ENCODE measurements at regions not wholly inside any gene's neighbourhood (a gene's known extent, or its start where the extent isn't known, plus 50 kb on each side); places are given as distances from the start of the nearest gene placed in this dataset.

DNA sequence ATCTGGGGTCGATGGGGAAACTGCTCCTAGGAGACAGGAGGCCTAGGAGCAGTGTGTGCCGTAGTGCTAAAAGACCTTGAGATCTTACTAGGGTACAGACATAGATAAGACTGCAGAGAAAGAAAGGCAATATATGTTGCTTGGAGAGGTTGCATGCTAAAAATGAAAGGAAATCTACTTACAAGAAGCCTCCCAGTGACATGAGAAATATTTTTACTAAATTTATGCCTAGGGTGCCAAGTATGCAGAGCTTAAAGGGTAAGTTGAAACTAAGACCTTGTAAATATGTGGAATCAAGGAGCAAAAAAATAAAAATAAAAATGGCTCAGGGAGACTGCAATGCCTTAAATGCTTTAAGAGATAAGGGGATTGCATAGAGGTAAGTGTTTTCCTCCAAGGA is 74.8 kb downstream of the PDE6H start:
- H4K5ac ChIP-seq (ENCODE audit: low read depth, low read length), result no peak overlapping the region
- H3K9ac ChIP-seq (ENCODE audit: low read depth, low read length), result no peak overlapping the region
- no peak overlapping the region for H3K56ac ChIP-seq (ENCODE audit: extremely low read depth, insufficient read depth, low read length)
- no peak overlapping the region for H4K91ac ChIP-seq (ENCODE audit: insufficient read depth, low read depth, low read length)
- H2BK15ac ChIP-seq (ENCODE audit: low read depth, low read length), result no peak overlapping the region
- 0% methylated on average over 1 of the region's 2 CpGs; no CpG with 5 or more reads in 1 of the 2 experiments for WGBS, 2 experiments (ENCODE audit: extremely low coverage in 2 of 2, insufficient read length in 1 of 2)
- no peak overlapping the region for H3K4ac ChIP-seq (ENCODE audit: low read depth, low read length)
- no peaks in the 10 kb centered on the region for H3K27me3 ChIP-seq (ENCODE audit: control insufficient read depth, insufficient read depth, low read length)
- H3K14ac ChIP-seq (replicated peaks; ENCODE audit: low read depth, low read length), result no peak overlapping the region
- intact Hi-C loops (cut with micrococcal nuclease) (no loop called here), in situ Hi-C loops (cut with MboI; ENCODE audit: low sequenced_read_pairs) (no loop called here), dilution Hi-C loops (cut with HindIII; ENCODE audit: low sequenced_read_pairs, unreplicated experiment) (no loop called here)
- H3K9me3 ChIP-seq (ENCODE audit: control insufficient read depth, insufficient read depth, low read length), result no peaks in the 10 kb centered on the region
- DNase-seq, result no peak
- no TSS peak for BruUV-seq (replicated peaks)
- H2BK120ac ChIP-seq (ENCODE audit: low read depth, low read length), result no peak overlapping the region
- H2AFZ ChIP-seq (replicated peaks; ENCODE audit: low read length, poor library complexity), result no peak overlapping the region
- no peaks in the 10 kb centered on the region for H3K4me1 ChIP-seq (ENCODE audit: control insufficient read depth, insufficient read depth, low read length)
- no peak overlapping the region for H2BK5ac ChIP-seq (ENCODE audit: low read depth, low read length, poor library complexity, severe bottlenecking)
- no peak overlapping the region for H3K23ac ChIP-seq (ENCODE audit: low read depth, low read length)
- no peak overlapping the region for H2AK9ac ChIP-seq (replicated peaks; ENCODE audit: low read depth, low read length, poor library complexity)
- H2AK5ac ChIP-seq (ENCODE audit: low read depth, low read length), result no peak overlapping the region
- no peak overlapping the region for H3K4me2 ChIP-seq (ENCODE audit: low read depth, low read length)
- no peak overlapping the region for H3K4me3 ChIP-seq (ENCODE audit: insufficient read depth, low read depth, low read length)
- no peaks in the 10 kb centered on the region for H3K36me3 ChIP-seq (ENCODE audit: control insufficient read depth, insufficient read depth, low read length)
- no peaks in the 10 kb centered on the region for H4K20me1 ChIP-seq (ENCODE audit: insufficient read depth, low read length)
- no peak overlapping the region for H3K18ac ChIP-seq (ENCODE audit: low read depth, low read length)
- H3K27ac ChIP-seq (ENCODE audit: insufficient read depth, low read length), result no peak overlapping the region
- ATAC-seq (ENCODE audit: low read depth), result no peak
- ChIA-PET CTCF (no interaction called here), POLR2A (ENCODE audit: unreplicated experiment) (no interaction called here)
- H3K9me1 ChIP-seq (ENCODE audit: insufficient read depth, low read length), result no peaks in the 10 kb centered on the region
- no peak overlapping the region for H4K8ac ChIP-seq (ENCODE audit: low read depth in 2 of 2, low read length in 2 of 2)
- H2BK20ac ChIP-seq (ENCODE audit: low read depth, low read length), result no peak overlapping the region
- H3K79me1 ChIP-seq (ENCODE audit: low read depth in 1 of 2, low read length in 2 of 2), result no peaks in the 10 kb centered on the region
- TF ChIP-seq NFE2L2 (IDR thresholded peaks at IDR 0.05; ENCODE audit: low read depth, low read length), result no peak
- TF ChIP-seq CHD1 (IDR thresholded peaks at IDR 0.05; ENCODE audit: low read depth, low read length), result no peak
- TF ChIP-seq RFX5 (IDR thresholded peaks at IDR 0.05; ENCODE audit: low read depth, low read length), result no peak
- no peak for TF ChIP-seq MAFK (IDR thresholded peaks at IDR 0.05; ENCODE audit: low read depth, low read length)
- TF ChIP-seq ELK1 (IDR thresholded peaks at IDR 0.05; ENCODE audit: borderline replicate concordance, low read depth, low read length), result no peak
- TF ChIP-seq CEBPB (IDR thresholded peaks at IDR 0.05; ENCODE audit: low read depth, low read length), result no peak
- TF ChIP-seq POLR2A (IDR thresholded peaks at IDR 0.05; ENCODE audit: low read depth, low read length), result no peak
- TF ChIP-seq MXI1 (IDR thresholded peaks at IDR 0.05; ENCODE audit: borderline replicate concordance, low read depth, low read length), result no peak
- TF ChIP-seq USF2 (IDR thresholded peaks at IDR 0.05; ENCODE audit: low read depth, low read length), result no peak
- TF ChIP-seq BHLHE40 (IDR thresholded peaks at IDR 0.05; ENCODE audit: low read depth, low read length), result no peak
- no peak for TF ChIP-seq CTCF (conservative IDR thresholded peaks at IDR 0.05; ENCODE audit: low read depth, low read length)
- no peak for TF ChIP-seq RAD21 (IDR thresholded peaks at IDR 0.05; ENCODE audit: low read length)
- no peak for TF ChIP-seq SMC3 (IDR thresholded peaks at IDR 0.05; ENCODE audit: low read depth, low read length)
- TF ChIP-seq RCOR1 (IDR thresholded peaks at IDR 0.05; ENCODE audit: insufficient replicate concordance, low read length), result no peak
- TF ChIP-seq MAZ (IDR thresholded peaks at IDR 0.05; ENCODE audit: borderline replicate concordance, low read depth, low read length), result no peak
- TF ChIP-seq FOS (IDR thresholded peaks at IDR 0.05; ENCODE audit: low read depth, low read length), result no peak
